Mesendoderm (in vitro differentiated cells): ENCODE measurements at regions not wholly inside any gene's neighbourhood (a gene's known extent, or its start where the extent isn't known, plus 50 kb on each side); places are given as distances from the start of the nearest gene placed in this dataset.

Source experiments
- DNase-seq: peaks from one replicate; pipeline ENCODE4 v3.0.0; 2013
- H2AK5ac ChIP-seq: 2 replicates; pipeline ENCODE4 v1.6.1; 2013; ENCODE audit warnings: low read length, inconsistent platforms
- H2BK120ac ChIP-seq: 2 replicates; pipeline ENCODE4 v1.6.1; 2013; ENCODE audit warnings: low read depth, mild to moderate bottlenecking, low read length, moderate library complexity, mixed read lengths
- H2BK15ac ChIP-seq: replicated peaks from 2 replicates; pipeline ENCODE4 v1.6.1; 2013; ENCODE audit warnings: low read depth, mild to moderate bottlenecking, moderate library complexity
- H2BK5ac ChIP-seq: 2 replicates; pipeline ENCODE4 v1.6.1; 2013; ENCODE audit warnings: low read length, inconsistent platforms
- H3K18ac ChIP-seq: 2 replicates; pipeline ENCODE4 v1.6.1; 2013; ENCODE audit warnings: mild to moderate bottlenecking, low read length, mixed read lengths
- H3K23ac ChIP-seq: one replicate; pipeline ENCODE4 v1.6.1; 2013; ENCODE audit warnings: low read length
- H3K27ac ChIP-seq: 2 replicates; pipeline ENCODE4 v1.5.1; 2013; ENCODE audit warnings: low read depth, mild to moderate bottlenecking, inconsistent platforms, low read length, moderate library complexity
- H3K27me3 ChIP-seq: 2 replicates; pipeline ENCODE4 v1.6.1; 2013; ENCODE audit warnings: low read length, control low read depth, mild to moderate bottlenecking, inconsistent platforms; ENCODE audit not compliant: insufficient read depth, poor library complexity
- H3K36me3 ChIP-seq: 2 replicates; pipeline ENCODE4 v1.6.1; 2013; ENCODE audit warnings: low read length, inconsistent platforms; ENCODE audit not compliant: control insufficient read depth, insufficient read depth
- H3K4ac ChIP-seq: one replicate; pipeline ENCODE4 v1.6.1; 2013; ENCODE audit warnings: low read depth, mild to moderate bottlenecking, low read length, moderate library complexity
- H3K4me1 ChIP-seq: 2 replicates; pipeline ENCODE4 v1.6.1; 2013; ENCODE audit warnings: low read depth, low read length, inconsistent platforms; ENCODE audit not compliant: control insufficient read depth
- H3K4me2 ChIP-seq: 2 replicates; pipeline ENCODE4 v1.6.1; 2013; ENCODE audit warnings: low read length
- H3K4me3 ChIP-seq: 2 replicates; pipeline ENCODE4 v1.5.1; 2013; ENCODE audit warnings: mild to moderate bottlenecking, low read length
- H3K56ac ChIP-seq: one replicate; pipeline ENCODE4 v1.6.1; 2013; ENCODE audit warnings: low read length
- H3K79me1 ChIP-seq: 2 replicates; pipeline ENCODE4 v1.6.1; 2013; ENCODE audit warnings: low read length, inconsistent platforms
- H3K79me2 ChIP-seq: 2 replicates; pipeline ENCODE4 v1.6.1; 2013; ENCODE audit warnings: mild to moderate bottlenecking, low read length; ENCODE audit not compliant: control insufficient read depth, insufficient read depth
- H3K9ac ChIP-seq: 2 replicates; pipeline ENCODE4 v1.6.1; 2013; ENCODE audit warnings: low read length, inconsistent platforms
- H4K5ac ChIP-seq: one replicate; pipeline ENCODE4 v1.6.1; 2013; ENCODE audit warnings: low read length
- H4K8ac ChIP-seq: one replicate; pipeline ENCODE4 v1.6.1; 2013; ENCODE audit warnings: low read depth, mild to moderate bottlenecking, control low read depth, low read length, moderate library complexity
- WGBS: extraction: QIAGEN DNeasy Blood & Tissue Kit; methylation state at CpG from one replicate; pipeline ENCODE4 v1.1.7; 2013; ENCODE audit warnings: low lambda C conversion rate, missing lambda C conversion rate; ENCODE audit not compliant: insufficient coverage; ENCODE audit errors: extremely low coverage; 5-methylcytosine and 5-hydroxymethylcytosine counted together

DNA sequence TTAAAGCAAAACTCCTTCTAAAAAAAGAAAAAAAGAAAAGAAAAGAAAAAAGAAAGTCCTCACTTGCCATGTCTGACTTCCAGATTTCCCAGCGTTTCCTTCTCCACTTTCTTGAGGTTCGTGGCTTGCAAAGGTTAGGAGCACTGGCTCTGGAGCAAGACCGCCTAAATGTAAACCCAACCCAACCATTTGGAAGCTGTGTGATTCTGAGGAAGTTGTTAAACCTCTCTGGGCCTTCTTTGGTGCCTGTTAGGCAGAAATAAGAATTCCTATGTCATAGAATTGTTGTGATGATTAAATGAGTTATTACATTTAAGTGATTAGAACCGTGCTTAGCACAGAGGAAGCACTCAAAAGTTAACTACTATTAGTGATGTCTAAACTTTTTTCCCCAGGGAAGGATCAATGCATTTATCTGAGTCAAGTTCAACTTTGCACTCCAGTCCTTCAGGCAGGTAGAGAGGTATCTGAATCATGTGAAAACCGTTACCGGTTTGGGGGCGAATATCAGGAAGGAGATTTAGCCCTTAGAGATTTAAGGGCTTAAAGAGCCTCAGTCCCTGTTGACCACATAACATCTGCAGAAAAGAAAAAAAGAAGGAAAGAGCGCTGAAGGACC lies 78.3 kb upstream of the HES1 start:
- no peak overlapping the region for H3K4me2 ChIP-seq
- no peak overlapping the region for H3K23ac ChIP-seq
- H4K8ac ChIP-seq, result no peak overlapping the region
- H2BK5ac ChIP-seq, result no peak overlapping the region
- H3K27me3 ChIP-seq, result no peaks in the 10 kb centered on the region
- H2BK15ac ChIP-seq, result no peak overlapping the region
- no CpG with 5 or more reads among the region's 8 CpGs for WGBS
- peak overlapping the region; percentile 44 for H3K9ac ChIP-seq
- peak overlapping the region; percentile 10 for H2BK120ac ChIP-seq
- H3K4me3 ChIP-seq, result no peak overlapping the region
- H3K79me2 ChIP-seq, result no peaks in the 10 kb centered on the region
- peak overlapping the region; percentile 88 for H3K18ac ChIP-seq
- H2AK5ac ChIP-seq, result no peak overlapping the region
- H3K4me1 ChIP-seq, result peaks cover 10% of the 10 kb centered on the region
- peak overlapping the region; percentile 73 for H3K56ac ChIP-seq
- H4K5ac ChIP-seq, result no peak overlapping the region
- peak overlapping the region; percentile 92 for H3K4ac ChIP-seq
- peak overlapping the region; percentile 59 for H3K27ac ChIP-seq
- no peaks in the 10 kb centered on the region for H3K79me1 ChIP-seq
- no peaks in the 10 kb centered on the region for H3K36me3 ChIP-seq
- no peak for DNase-seq

GRCh38 chr3:194058189-194058571 lies 77.8 kb upstream of the HES1 start:
- H2AK5ac ChIP-seq, result no peak overlapping the region
- no CpG with 5 or more reads among the region's 31 CpGs for WGBS
- no peaks in the 10 kb centered on the region for H3K79me2 ChIP-seq
- peak overlapping the region; percentile 59 for H3K27ac ChIP-seq
- H4K8ac ChIP-seq, result no peak overlapping the region
- H3K23ac ChIP-seq, result no peak overlapping the region
- H3K56ac ChIP-seq, result peak overlapping the region; percentile 73
- peak overlapping the region; percentile 10 for H2BK120ac ChIP-seq
- no peak overlapping the region for H2BK5ac ChIP-seq
- no peaks in the 10 kb centered on the region for H3K27me3 ChIP-seq
- H3K4me1 ChIP-seq, result peaks cover 10% of the 10 kb centered on the region
- H3K18ac ChIP-seq, result peak overlapping the region; percentile 88
- H3K4ac ChIP-seq, result peak overlapping the region; percentile 92
- H3K9ac ChIP-seq, result peak overlapping the region; percentile 21
- no peak overlapping the region for H4K5ac ChIP-seq
- H3K4me2 ChIP-seq, result peak overlapping the region; percentile 22
- no peaks in the 10 kb centered on the region for H3K36me3 ChIP-seq
- DNase-seq, result peak; percentile 83
- H3K4me3 ChIP-seq, result no peak overlapping the region
- no peaks in the 10 kb centered on the region for H3K79me1 ChIP-seq
- no peak overlapping the region for H2BK15ac ChIP-seq

DNA sequence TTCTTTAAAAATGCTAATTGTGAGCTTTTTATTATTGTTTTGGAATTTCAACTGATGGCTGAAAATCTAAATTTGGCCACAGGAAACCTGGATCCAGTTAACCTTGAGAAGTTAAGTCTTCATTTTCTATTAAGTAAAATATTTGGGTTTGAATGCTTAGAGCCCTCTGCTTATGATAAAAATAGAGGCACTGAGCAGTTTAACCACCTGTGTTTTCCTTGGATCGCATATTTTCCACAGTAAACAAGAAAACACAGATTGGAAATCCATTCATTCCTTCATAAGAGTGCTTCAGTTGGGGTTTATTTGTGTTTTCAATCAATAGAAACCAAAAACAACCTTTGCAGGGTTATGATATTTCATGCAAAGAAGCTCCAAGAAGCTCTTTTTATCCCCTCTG lies 77.2 kb upstream of the HES1 start:
- Histone ChIP-seq H3K4me1 (peaks cover 10% of the 10 kb centered on the region), H3K56ac (no peak overlapping the region), H3K79me2 (no peaks in the 10 kb centered on the region), H3K79me1 (no peaks in the 10 kb centered on the region), H3K4me2 (no peak overlapping the region), H3K23ac (no peak overlapping the region), H2BK120ac (no peak overlapping the region), H2BK5ac (no peak overlapping the region), H2BK15ac (no peak overlapping the region), H3K4ac (no peak overlapping the region), H4K5ac (no peak overlapping the region), H3K36me3 (no peaks in the 10 kb centered on the region), H2AK5ac (no peak overlapping the region), H3K4me3 (no peak overlapping the region), H4K8ac (no peak overlapping the region), H3K9ac (no peak overlapping the region), H3K27ac (no peak overlapping the region), H3K27me3 (no peaks in the 10 kb centered on the region), H3K18ac (no peak overlapping the region)
- no peak for DNase-seq
- no CpG with 5 or more reads among the region's 1 CpG for WGBS

- Histone ChIP-seq H4K5ac (no peak overlapping the region), H3K23ac (no peak overlapping the region), H3K4me3 (no peak overlapping the region), H3K4me2 (no peak overlapping the region), H3K4ac (no peak overlapping the region), H3K56ac (no peak overlapping the region), H2BK15ac (no peak overlapping the region), H2AK5ac (no peak overlapping the region), H2BK5ac (no peak overlapping the region), H3K18ac (no peak overlapping the region), H3K27me3 (no peaks in the 10 kb centered on the region), H4K8ac (no peak overlapping the region), H3K27ac (no peak overlapping the region), H3K79me1 (no peaks in the 10 kb centered on the region), H3K4me1 (no peaks in the 10 kb centered on the region), H3K9ac (no peak overlapping the region), H3K79me2 (no peaks in the 10 kb centered on the region), H2BK120ac (no peak overlapping the region), H3K36me3 (no peaks in the 10 kb centered on the region)
- DNase-seq, result no peak
- no CpG with 5 or more reads among the region's 3 CpGs for WGBS
Measured at GRCh38 chr3:194061421-194062030, 74.4 kb upstream of the HES1 start.

DNA sequence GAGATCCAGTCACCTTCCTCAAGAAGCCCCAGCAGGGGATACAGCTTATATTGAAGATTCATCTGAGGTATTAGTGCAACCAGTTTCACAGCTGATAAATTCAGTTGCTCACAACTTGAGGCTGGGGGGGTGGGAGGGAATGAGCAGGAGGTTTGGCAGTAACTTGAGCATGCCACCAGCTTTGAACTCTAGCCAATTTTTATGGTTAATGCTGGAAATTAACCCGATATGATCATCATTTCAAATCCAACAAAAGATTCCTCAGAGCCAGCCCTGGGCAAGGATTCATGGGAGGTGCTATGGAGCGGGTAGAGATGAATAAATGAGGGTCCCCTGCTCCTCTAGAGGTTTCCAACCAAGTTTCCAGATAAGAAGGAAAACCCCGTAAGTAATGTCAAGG lies 73.1 kb upstream of the HES1 start:
- Histone ChIP-seq H3K79me2 (no peaks in the 10 kb centered on the region), H3K27me3 (no peaks in the 10 kb centered on the region)
- WGBS, result no CpG with 5 or more reads among the region's 3 CpGs

More for the DNA sequence above, 73.1 kb upstream of the HES1 start:
- H3K18ac ChIP-seq, result no peak overlapping the region
- H4K8ac ChIP-seq, result no peak overlapping the region
- H4K5ac ChIP-seq, result no peak overlapping the region
- no peak for DNase-seq
- H3K9ac ChIP-seq, result no peak overlapping the region
- H2BK120ac ChIP-seq, result no peak overlapping the region
- no peak overlapping the region for H2BK15ac ChIP-seq
- no peak overlapping the region for H3K56ac ChIP-seq
- H3K23ac ChIP-seq, result no peak overlapping the region
- H3K4me1 ChIP-seq, result no peaks in the 10 kb centered on the region
- no peak overlapping the region for H3K4me3 ChIP-seq
- no peaks in the 10 kb centered on the region for H3K79me1 ChIP-seq
- no peaks in the 10 kb centered on the region for H3K36me3 ChIP-seq
- H3K27ac ChIP-seq, result no peak overlapping the region
- H2AK5ac ChIP-seq, result no peak overlapping the region
- H3K4me2 ChIP-seq, result no peak overlapping the region
- no peak overlapping the region for H3K4ac ChIP-seq
- H2BK5ac ChIP-seq, result no peak overlapping the region
